GM21786 (cell line): ENCODE measurements at regions not wholly inside any gene's neighbourhood (a gene's known extent, or its start where the extent isn't known, plus 50 kb on each side); places are given as distances from the start of the nearest gene placed in this dataset.

Experiments used
- ATAC-seq: cut with Tn5 transposase; IDR thresholded peaks from one replicate; pipeline ENCODE4 v1.9.1; 2021; ENCODE audit not compliant: unreplicated experiment

DNA sequence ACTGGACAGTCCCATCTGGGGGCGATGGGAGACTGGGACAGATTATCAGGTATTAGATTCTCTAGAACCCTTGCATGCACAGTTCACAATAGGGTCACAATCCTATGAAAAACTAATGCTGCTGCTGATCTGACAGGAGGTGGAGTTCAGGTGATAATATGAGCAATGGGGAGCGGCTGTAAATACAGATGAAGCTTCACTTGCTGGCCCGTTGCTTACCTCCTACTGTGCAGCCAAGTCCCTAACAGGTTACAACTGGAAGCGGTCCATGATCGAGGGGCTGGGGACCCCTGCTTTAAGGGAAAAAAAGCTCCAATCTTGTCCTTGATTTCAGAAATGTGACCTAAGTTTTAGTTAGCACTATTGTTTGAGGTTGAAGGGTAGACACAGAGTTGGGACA, 175.2 kb downstream of the ZNF330 start:
- ATAC-seq: no peak

DNA sequence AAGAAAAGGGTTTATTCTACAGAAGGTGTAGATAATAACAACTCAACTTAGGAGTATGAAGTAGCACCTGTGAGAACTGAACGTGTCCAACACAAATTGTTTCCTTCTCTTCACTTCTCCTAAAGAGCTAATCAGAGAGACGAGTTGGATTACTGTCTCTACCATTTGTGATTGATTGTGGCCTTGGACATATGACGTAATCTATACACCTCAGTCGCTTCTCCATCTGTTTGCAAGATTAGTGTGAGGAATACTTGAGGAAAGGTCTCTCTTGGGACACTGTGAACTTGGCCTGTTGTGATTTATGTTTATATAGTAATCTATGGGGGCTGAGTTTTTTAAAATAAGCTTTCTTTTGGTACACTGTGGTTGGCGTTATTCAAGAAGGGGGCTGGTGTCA, 182.0 kb downstream of the ZNF330 start:
- ATAC-seq: no peak

DNA sequence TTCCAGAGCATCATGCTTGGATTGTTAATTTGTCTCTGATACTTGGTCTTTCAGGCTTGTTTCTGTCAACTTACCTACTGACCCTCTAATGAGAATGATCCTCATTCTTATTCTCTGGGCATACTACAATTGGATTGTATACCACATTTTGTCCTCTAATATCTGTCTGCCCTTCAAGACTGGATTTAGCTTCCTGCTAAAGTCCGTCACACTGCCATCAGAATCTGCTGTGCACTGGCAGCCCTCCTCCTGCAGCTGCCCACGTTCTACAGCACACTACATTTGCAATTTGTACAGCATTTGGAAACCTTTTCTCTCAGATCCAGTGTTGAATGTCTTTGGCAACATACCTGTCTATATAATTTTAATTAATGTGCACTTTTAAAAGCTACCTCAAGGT, 183.1 kb downstream of the ZNF330 start:
- ATAC-seq: no peak

DNA sequence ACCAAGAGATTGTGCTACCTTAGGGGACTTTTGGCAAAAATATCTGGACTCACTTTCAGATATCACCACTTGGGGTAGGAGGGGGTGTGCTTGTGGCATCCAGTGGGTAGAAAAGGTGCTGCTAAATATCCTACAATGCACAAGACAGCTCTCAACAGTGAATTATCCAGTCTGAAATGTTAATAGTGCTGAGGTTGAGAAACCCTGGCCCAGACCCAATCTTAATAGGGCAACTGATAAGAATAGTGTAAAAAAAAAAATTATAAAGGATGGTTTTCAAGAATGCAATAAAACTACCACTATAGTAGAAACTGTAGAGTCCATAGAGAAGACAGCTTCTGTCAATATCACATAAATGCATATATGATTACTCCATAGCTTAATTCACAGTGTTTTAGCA, 185.5 kb downstream of the ZNF330 start:
- ATAC-seq: no peak

DNA sequence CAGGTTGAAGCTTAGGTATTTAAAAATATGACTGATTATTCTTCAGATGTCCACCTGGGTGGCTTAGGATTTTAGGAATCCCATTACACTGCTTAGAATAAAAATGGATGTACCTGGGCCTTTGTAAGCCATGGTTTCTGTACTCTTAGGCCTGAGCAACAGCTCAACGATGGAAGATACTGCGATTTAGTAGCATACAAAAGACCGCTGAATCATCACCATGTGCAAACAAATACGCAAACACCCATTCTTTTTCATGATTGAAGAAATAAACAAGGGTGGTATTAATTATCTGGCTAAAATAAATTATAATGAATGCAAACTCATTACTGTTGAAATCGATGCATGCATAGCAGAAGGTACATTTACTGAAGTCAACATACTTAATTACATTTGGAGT, 188.9 kb downstream of the ZNF330 start:
- no peak for ATAC-seq

DNA sequence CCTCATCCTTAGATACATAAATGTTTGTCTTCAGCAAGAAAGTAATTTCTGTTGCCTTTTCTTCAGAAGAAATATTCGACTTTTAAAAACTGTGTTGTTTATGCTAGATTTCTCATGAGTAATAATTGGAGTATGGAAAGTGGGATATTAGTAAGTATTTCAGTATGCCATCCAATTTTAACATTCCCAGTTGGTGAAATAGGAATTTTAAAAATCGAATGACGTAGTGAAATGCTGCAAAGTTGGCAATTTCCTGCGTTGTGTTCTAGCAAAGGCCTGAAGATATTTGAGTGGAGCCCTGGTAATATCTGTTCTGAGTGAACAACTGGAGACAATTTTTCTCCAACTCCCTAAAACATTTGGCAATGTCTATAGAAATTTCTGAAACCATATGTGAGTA, 190.1 kb downstream of the ZNF330 start:
- ATAC-seq: no peak

DNA sequence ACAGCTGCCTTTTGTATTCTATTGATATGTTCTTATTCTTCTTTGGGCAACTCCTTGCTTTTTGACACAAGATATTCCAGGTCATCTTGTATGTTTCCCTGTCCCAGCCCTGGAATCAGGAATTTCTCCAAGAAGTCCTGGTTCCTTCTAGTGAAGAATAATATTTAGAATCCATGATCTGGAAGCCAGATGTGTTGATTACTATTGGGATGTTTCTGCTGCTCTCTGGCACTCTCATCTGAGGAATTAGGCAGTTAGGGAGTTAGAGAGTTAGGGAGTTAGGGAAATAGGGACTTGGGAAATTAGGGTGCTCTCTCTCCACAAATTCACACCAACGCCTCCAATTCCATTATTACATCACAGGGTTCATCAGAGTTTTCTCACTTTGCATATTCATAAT, 191.2 kb downstream of the ZNF330 start:
- ATAC-seq: no peak

DNA sequence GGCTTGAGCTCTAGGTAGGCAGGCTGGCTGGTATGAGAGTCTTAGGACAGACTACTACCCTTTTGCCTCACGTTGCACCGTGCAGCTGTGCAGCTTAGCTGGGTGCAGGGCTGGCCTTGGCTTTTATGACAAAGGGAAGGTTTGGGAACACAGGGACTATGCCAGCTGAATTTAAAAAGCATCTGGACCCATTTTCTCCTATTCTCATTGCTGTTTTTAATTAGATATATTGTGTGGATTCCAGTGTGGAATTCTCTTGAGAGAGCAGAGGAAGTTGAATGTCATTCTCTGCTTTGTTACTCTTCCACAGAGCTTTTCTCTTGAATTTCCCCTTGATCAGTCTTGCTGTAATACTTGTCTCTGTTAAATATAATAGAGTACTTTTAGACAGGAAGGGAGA, 192.7 kb downstream of the ZNF330 start:
- no peak for ATAC-seq

DNA sequence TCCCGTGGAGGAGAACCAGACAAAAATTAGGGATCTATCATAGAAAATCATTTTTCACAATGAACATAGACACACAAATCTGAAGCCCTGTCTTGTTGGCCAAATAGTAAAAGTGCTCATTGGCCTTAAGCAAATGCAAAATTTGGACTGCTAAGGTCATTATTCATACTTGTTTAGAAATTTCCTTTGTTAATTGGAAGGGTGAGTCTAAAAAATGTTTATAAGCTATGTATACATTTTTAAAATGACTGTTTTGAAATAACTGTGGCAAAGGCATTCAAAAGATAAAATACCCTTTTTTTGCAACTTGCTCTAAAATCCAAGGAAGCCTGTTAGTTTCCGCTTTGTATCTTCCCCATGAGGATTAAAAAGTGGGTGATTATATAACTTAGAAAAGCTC, 195.0 kb downstream of the ZNF330 start:
- ATAC-seq: no peak

DNA sequence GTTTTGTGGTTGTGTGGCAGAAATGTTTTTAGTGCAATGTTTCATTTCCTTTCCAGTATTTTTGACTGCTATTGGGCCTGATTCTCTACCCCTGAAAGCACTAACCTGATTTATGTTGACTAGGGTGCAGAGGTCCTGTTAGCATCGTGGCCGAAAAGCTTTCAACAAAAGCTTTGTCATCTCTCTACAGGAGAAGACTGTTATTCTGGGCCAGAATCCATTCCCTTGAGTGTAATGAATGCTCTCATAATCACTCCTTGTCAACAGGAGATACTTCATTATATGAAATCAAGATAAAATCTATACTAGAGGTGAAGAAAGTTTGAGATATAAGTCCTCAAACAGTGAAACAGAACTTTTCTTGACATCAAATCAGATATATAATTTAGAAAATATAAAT, 195.5 kb downstream of the ZNF330 start:
- no peak for ATAC-seq

DNA sequence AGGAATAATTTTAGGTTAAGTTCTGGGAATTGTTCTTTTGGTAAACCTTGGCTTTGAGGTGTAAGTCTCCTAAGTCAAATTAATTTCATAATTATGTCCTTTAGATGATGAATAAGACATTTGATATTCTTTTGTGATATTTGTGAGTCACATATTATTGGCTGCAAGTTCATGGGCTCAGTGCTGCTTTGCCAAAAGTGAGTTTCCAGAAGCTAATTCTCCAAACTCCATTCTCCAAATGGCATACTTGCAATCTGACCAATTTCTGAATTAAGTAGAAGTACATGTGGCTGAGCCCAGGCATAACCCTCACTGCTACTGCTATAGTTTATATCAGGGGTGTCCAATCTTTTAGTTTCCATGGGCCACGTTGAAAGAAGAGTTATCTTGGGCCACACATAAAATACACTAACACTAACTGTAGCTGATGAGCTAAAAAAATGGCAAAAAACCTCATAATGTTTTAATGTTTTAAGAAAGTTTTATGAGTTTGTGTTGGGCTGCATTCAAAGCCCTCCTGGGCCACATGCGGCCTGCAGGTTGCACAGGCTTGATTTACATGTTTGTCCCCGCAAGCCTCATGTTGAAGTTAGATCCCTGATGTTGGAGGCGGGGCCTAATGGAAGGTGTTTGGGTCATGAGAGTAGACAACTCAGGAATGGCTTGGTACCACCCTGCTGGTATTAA, 196.1 kb downstream of the ZNF330 start:
- ATAC-seq: no peak

DNA sequence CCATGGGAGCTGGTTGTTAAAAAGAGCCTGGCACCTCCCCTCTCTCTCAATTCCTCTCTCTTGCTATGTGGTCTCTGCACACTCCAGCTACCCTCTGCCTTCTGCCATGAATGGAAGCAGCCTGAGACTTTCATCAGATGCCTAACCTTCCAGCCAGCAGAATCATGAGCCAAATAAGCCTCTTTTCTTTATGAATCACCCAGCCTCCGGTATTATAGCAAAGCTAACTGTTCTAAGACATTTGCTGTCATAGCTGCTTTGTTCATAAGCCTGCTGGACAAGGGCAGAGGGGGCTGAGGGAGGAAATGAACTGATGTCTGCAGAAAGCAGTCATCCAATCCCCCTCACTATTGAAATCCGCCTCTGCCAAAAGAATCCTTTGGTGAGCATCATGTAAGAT, 196.7 kb downstream of the ZNF330 start:
- ATAC-seq: no peak

DNA sequence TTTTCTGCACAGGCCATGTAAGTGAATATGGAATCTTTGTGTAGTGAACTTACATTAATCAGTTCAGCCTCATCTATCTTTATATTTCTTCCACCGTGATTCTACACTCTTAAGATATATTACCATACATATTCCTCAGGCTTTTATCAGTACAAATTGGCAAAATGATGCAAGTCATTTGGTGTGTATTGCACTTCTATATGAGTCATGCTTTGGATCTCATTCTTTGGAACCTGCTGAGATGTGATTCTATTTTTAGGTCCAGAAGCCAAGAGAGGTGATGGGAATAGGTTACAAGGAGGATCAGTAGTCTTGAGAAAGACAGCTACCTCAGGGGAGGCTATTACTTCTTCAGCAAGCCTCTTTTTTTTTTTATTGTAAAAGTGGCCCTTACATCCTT, 204.4 kb downstream of the ZNF330 start:
- ATAC-seq: no peak

DNA sequence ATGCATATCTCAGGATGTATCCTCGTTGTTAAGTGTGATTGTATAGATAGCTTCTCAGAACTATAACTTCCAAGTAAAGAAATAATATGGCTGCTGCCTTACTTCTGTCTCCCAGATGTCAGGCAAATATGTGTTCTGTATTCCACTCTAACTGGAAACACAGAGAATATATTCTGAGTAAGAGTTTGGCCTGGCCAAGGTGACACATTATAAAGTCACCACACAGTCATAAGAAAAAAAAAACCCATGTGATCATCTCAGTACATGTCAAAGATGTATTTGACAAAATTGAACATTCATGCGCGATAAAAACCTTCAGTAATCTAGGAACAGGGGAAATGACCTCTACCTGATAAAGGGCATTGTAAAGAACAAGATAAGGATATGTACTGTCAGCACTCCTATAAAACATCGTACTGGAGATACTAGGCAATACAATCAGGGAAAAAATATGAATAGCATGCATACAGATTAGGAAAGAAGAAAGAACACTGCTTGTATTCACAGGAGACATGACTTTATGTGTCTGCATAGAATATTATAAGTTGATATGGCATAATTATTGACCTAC, 207.1 kb downstream of the ZNF330 start:
- ATAC-seq: no peak

DNA sequence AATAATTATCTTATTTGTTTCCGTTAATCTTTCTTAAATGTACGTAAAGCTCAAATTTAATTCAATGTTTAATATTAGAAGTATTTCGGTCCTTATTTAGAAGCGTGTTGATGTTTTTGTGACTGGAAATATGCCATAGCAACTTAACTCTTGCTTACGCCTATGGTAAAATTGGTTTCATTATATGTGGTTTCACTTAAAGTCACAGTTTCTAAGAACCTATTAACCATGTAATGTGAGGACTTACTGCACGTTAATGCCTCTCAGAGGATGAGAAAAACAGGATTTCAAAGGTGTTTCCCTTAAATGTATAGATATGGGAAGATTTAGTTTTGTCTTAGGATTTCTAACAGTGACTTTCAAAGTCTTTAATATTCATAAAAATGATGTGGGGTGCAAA, 206.4 kb upstream of the IL15 start:
- ATAC-seq: no peak

DNA sequence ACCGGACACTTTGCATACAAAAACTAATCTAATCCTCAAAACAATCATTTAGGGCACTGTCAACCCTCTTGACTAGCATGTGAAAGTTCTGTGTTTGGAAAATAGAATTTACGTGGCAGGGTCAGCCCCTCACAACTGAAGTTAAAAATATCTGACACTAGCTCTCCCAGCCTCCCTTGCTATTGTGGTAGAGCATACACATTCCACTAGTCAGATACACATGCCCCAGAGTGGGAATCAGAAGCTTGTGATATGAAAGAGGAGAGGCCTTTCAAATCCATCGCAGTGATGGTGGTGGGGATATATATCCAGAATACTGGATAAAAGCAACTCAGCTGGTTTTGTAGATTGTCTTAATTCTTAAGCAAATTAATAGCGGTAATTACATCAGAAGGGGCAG, 205.7 kb upstream of the IL15 start:
- no peak for ATAC-seq

DNA sequence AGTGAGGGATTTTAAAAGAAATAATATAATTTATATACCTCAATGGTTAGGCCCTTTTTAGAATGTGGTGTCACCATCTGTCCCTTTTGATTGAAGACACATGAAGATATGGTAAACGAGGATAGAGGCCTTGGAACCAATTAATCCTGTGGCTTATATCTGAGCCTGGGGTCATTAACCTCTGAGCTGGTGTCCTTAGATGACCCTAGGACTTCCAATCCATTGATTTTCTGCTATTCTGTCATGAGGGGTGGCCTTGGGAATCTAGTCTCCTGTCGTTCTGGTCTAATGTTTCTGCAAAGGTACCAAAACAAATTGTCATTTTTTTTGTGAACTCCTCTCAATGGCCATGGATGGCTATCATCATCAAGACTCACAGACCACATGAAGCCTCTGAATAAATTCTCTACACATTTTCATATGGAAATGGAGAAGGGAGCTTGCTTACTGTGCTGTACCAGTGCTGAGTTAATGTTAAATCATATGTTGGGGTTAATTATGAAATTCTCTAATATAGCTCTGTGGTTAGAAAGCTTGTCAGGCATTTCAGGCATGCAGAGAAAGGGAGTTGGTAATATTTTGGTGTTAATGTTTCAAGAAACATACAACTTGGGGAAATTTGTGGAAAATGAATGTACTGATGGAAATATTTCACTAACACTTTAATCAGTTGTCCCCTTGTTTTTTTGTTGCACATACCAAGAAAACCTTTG, 204.2 kb upstream of the IL15 start:
- ATAC-seq: no peak

DNA sequence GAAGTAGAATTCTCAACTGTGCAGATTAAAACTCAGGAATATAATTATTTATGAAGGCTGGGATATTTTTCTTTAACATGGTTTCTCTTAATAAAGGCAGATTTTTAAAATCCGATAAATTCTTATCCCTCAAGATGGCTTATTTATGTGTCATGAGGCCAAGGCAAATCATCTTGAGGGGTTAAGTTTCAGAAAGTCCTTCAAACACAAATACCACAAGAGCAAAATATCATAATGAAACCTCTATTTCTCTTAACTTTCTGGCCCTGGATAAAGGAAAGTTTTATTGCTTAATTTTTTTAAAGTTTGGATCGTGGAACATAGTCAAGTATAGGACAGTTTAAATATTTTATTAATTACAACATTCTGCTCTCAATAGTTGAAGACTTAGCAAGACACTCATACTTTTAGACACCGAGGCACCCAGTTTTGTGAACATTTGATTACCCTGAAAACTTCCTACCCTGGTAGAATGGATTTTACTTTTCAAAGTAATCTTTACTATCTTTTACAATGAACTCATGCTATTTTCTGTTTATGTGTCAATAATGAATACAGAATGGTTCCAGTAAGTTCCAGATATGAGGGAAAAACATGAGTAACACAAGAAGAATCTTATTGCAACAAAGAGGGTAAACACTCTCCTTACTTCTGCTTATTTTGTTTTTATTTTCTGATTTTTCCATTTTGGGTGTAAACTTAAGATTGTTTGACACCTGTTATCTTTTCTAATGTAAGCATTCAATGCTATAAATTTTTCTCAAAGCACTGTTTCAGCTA, 200.7 kb upstream of the IL15 start:
- no peak for ATAC-seq

DNA sequence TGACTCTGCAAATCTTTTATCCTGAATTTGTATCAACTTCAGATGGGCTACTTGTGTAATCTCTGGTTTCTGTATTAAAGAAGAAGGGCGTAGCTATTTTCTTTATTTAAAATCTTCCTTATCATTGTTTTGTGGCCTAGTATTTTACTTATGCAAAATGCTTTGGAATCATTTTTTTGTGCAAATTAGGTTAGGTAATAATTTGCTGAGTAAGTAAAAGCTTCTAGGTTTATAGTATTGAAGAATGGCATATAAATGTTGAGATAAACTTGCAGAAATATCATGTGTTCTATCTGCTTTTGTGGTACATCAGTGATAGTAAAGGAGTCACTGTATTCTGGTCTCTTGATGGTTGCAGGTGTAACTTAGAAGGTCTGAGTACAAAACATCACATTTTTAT, 197.2 kb upstream of the IL15 start:
- ATAC-seq: no peak

DNA sequence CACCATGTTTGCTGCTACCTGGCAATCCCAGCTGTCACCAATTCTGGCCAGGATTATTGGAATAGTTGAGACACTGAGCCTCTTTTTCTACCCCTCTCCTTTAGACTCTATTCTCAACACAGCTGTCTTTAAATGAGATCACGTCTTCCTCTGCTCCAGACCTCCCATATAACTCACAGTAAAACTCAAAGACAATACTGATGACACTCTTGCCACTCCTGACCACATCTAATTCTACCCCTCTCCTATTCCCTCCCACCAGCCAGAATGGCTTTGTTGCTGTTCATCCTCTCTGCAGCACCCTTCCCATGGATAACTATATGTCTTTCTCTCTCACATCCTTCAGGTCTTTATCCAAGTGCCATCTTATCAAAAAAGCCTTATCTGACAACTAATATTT, 188.6 kb upstream of the IL15 start:
- no peak for ATAC-seq

DNA sequence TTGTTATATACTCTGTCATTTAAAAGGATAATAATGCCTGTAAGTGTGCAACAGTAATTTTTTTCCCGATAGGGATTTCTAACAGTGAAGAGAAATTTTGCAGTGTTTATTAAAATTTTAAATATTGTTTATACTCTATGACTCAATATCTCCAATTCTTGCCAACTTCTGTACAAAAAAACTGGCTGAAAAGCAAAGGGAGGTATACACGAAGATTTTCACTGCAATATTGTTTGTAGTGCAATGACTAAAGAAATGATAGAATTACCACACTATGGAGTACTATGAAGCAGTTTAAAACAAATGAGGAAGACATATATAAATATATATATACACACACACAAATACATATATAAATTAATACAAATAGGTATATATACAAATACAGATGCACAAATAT, 187.9 kb upstream of the IL15 start:
- no peak for ATAC-seq

DNA sequence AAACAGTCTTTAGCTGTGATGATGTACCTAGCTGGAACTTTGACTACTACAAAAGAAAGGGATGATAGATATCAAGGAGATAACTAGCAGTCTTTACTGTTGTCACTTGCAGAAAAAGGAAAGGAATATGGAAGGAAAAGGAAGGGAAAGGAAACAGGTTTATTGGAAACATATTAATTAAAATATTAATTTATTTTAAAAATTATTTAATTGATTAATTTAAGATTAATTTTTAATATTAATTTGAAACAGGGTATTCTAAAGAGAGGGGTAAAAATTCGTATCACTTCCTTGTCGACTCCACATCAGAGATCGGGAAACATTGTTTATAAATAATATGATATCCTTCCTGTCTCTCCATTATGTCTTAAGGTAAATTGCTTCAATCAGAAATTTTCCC, 186.5 kb upstream of the IL15 start:
- no peak for ATAC-seq
